Hepatocyte (in vitro differentiated cells): ENCODE measurements at regions not wholly inside any gene's neighbourhood (a gene's known extent, or its start where the extent isn't known, plus 50 kb on each side); places are given as distances from the start of the nearest gene placed in this dataset.

ENCODE experiments used
- EZH2 ChIP-seq: fragments of 200-600 bp; sonication (generic); IDR thresholded peaks from 2 replicates; pipeline ENCODE4 v1.6.1; 2016; ENCODE audit warnings: antibody characterized with exemption, mild to moderate bottlenecking, borderline replicate concordance
- TF ChIP-seq, protein P1 (sequence below): fragments of 200-600 bp; sonication (generic); IDR thresholded peaks from 2 replicates; pipeline ENCODE4 v1.5.1; 2016; ENCODE audit warnings: antibody characterized with exemption, mild to moderate bottlenecking; ENCODE audit not compliant: poor library complexity

DNA sequence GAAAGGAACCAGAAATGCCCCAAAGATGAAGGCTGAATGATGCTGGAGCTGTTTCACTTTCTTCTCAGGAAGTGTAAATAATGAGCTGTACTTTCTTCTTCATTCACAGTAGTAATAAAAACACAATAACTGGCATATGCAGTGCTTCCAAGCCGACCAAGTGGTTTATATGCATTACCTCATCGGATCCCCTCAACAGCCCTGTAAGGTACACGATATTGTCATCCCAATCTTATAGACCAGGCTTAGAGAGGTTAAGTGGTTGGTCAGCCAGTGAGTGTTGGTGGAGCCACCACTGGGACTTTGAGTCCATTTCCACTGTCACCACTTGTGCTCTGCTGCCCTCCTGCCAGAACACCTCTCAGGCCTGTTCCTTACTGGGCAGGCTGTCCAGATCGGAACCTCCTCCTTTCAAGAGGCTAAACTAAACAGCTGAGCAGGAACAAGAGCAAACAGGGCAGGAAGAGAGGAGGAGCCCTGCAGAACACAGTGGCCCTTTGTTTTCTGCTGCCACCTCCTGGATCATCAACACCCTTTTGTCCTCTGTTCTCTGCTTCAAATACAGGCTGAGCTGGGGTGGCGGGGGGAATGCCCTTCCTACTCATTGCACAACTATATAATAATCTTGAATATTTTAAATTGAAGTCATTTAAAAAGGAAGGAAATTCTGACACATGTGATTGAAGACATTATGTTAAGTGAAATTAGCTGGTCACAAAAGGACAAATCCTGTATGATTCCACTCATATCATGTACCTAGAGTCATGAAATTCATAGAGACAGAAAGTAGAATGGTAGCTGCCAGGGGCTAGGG, 112.5 kb upstream of the ATP6AP2 start:
- TF ChIP-seq, protein P1, sequence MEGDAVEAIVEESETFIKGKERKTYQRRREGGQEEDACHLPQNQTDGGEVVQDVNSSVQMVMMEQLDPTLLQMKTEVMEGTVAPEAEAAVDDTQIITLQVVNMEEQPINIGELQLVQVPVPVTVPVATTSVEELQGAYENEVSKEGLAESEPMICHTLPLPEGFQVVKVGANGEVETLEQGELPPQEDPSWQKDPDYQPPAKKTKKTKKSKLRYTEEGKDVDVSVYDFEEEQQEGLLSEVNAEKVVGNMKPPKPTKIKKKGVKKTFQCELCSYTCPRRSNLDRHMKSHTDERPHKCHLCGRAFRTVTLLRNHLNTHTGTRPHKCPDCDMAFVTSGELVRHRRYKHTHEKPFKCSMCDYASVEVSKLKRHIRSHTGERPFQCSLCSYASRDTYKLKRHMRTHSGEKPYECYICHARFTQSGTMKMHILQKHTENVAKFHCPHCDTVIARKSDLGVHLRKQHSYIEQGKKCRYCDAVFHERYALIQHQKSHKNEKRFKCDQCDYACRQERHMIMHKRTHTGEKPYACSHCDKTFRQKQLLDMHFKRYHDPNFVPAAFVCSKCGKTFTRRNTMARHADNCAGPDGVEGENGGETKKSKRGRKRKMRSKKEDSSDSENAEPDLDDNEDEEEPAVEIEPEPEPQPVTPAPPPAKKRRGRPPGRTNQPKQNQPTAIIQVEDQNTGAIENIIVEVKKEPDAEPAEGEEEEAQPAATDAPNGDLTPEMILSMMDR, result peak; percentile 40
- TF ChIP-seq EZH2, result no peak
